Vagina (tissue), 2 donors: ENCODE measurements at regions not wholly inside any gene's neighbourhood (a gene's known extent, or its start where the extent isn't known, plus 50 kb on each side); places are given as distances from the start of the nearest gene placed in this dataset.

Source experiments
- POLR2A ChIP-seq, 2 donors: fragments of 450-650 bp; IDR thresholded peaks; one replicate each; pipeline ENCODE4 v1.6.1; 2017; ENCODE audit warnings: antibody characterized with exemption in 2 of 2, mild to moderate bottlenecking in 2 of 2, moderate library complexity in 2 of 2
- TF ChIP-seq, protein P1 (sequence below), 3 experiments: fragments of 450-650 bp in 2 of 3; fragments of 200-600 bp in 1 of 3; sonication (generic) in 1 of 3; IDR thresholded peaks; one replicate each; pipeline ENCODE4 v1.5.1; 2017 to 2019; ENCODE audit warnings: antibody characterized with exemption in 3 of 3, mild to moderate bottlenecking in 2 of 3, moderate library complexity in 2 of 3

- TF ChIP-seq POLR2A (IDR thresholded peaks at IDR 0.05): no peak
- TF ChIP-seq, protein P1, sequence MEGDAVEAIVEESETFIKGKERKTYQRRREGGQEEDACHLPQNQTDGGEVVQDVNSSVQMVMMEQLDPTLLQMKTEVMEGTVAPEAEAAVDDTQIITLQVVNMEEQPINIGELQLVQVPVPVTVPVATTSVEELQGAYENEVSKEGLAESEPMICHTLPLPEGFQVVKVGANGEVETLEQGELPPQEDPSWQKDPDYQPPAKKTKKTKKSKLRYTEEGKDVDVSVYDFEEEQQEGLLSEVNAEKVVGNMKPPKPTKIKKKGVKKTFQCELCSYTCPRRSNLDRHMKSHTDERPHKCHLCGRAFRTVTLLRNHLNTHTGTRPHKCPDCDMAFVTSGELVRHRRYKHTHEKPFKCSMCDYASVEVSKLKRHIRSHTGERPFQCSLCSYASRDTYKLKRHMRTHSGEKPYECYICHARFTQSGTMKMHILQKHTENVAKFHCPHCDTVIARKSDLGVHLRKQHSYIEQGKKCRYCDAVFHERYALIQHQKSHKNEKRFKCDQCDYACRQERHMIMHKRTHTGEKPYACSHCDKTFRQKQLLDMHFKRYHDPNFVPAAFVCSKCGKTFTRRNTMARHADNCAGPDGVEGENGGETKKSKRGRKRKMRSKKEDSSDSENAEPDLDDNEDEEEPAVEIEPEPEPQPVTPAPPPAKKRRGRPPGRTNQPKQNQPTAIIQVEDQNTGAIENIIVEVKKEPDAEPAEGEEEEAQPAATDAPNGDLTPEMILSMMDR (IDR thresholded peaks at IDR 0.05): no peak
Observed at GRCh38 chr13:61608138-61608537, 192.5 kb upstream of the PCDH20 start.
